Loucy (cell line): ENCODE measurements at regions not wholly inside any gene's neighbourhood (a gene's known extent, or its start where the extent isn't known, plus 50 kb on each side); places are given as distances from the start of the nearest gene placed in this dataset.

Source experiments
- H2AFZ ChIP-seq: fragments of 200-600 bp; sonication (generic); 2 replicates; pipeline ENCODE4 v1.6.0; 2016; ENCODE audit warnings: antibody characterized with exemption, mild to moderate bottlenecking, low read length, moderate library complexity
- H3F3A ChIP-seq: fragments of 200-600 bp; 2 replicates; pipeline ENCODE4 v1.6.0; 2016; ENCODE audit warnings: antibody characterized with exemption, low read depth, mild to moderate bottlenecking
- H3K27me3 ChIP-seq: fragments of 200-600 bp; sonication (generic); 2 replicates; pipeline ENCODE4 v1.6.1; 2014; ENCODE audit warnings: low read length, mild to moderate bottlenecking; ENCODE audit not compliant: insufficient read depth, poor library complexity, severe bottlenecking
- H3K36me3 ChIP-seq: fragments of 200-600 bp; sonication (generic); 2 replicates; pipeline ENCODE4 v1.6.1; 2016; ENCODE audit warnings: low read length; ENCODE audit not compliant: insufficient read depth
- H3K4me1 ChIP-seq: fragments of 200-600 bp; sonication (generic); 2 replicates; pipeline ENCODE4 v1.5.1; 2014; ENCODE audit warnings: low read length, mild to moderate bottlenecking; ENCODE audit not compliant: insufficient read depth, poor library complexity, severe bottlenecking
- H3K4me2 ChIP-seq: fragments of 200-600 bp; sonication (generic); 2 replicates; pipeline ENCODE4 v1.6.0; 2014; ENCODE audit warnings: antibody characterized with exemption, low read length, low read depth, mild to moderate bottlenecking; ENCODE audit not compliant: poor library complexity, severe bottlenecking
- H3K4me3 ChIP-seq: fragments of 200-600 bp; sonication (generic); 2 replicates; pipeline ENCODE4 v1.5.1; 2014; ENCODE audit warnings: low read length, mild to moderate bottlenecking, mixed read lengths; ENCODE audit not compliant: poor library complexity, severe bottlenecking
- H3K79me2 ChIP-seq: fragments of 200-600 bp; sonication (generic); 2 replicates; pipeline ENCODE4 v1.6.1; 2014; ENCODE audit warnings: low read length; ENCODE audit not compliant: insufficient read depth
- H3K9ac ChIP-seq: fragments of 200-600 bp; sonication (generic); 2 replicates; pipeline ENCODE4 v1.6.0; 2014; ENCODE audit warnings: mild to moderate bottlenecking, low read depth, low read length, moderate library complexity; ENCODE audit not compliant: poor library complexity, severe bottlenecking
- H3K9me2 ChIP-seq: fragments of 200-600 bp; sonication (generic); replicated peaks from 2 replicates; pipeline ENCODE4 v1.6.1; 2016; ENCODE audit warnings: low read depth, low read length, mixed read lengths
- H3K9me3 ChIP-seq: fragments of 200-600 bp; sonication (generic); 2 replicates; pipeline ENCODE4 v1.6.1; 2014; ENCODE audit warnings: mild to moderate bottlenecking, antibody characterized with exemption, low read length, low read depth; ENCODE audit not compliant: insufficient read depth
- H4K20me1 ChIP-seq: fragments of 200-600 bp; sonication (generic); 2 replicates; pipeline ENCODE4 v1.6.0; 2014; ENCODE audit warnings: antibody characterized with exemption, low read length, mild to moderate bottlenecking; ENCODE audit not compliant: insufficient read depth, poor library complexity, severe bottlenecking
- EZH2phosphoT487 ChIP-seq: fragments of 200-600 bp; IDR thresholded peaks from 2 replicates; pipeline ENCODE4 v1.6.1; 2018; ENCODE audit warnings: antibody characterized with exemption, mild to moderate bottlenecking, moderate library complexity, borderline replicate concordance
- TF ChIP-seq, protein P1 (sequence below): fragments of 200-600 bp; sonication (generic); conservative IDR thresholded peaks from 2 replicates; pipeline ENCODE4 v1.5.1; 2014; ENCODE audit warnings: mild to moderate bottlenecking, antibody characterized with exemption, low read length

GRCh38 chr6:74689601-74690000 lies 516.3 kb downstream of the COL12A1 start:
- TF ChIP-seq, protein P1, sequence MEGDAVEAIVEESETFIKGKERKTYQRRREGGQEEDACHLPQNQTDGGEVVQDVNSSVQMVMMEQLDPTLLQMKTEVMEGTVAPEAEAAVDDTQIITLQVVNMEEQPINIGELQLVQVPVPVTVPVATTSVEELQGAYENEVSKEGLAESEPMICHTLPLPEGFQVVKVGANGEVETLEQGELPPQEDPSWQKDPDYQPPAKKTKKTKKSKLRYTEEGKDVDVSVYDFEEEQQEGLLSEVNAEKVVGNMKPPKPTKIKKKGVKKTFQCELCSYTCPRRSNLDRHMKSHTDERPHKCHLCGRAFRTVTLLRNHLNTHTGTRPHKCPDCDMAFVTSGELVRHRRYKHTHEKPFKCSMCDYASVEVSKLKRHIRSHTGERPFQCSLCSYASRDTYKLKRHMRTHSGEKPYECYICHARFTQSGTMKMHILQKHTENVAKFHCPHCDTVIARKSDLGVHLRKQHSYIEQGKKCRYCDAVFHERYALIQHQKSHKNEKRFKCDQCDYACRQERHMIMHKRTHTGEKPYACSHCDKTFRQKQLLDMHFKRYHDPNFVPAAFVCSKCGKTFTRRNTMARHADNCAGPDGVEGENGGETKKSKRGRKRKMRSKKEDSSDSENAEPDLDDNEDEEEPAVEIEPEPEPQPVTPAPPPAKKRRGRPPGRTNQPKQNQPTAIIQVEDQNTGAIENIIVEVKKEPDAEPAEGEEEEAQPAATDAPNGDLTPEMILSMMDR: no peak
- TF ChIP-seq EZH2phosphoT487: no peak
- Histone ChIP-seq H2AFZ (no peak overlapping the region), H4K20me1 (no peaks in the 10 kb centered on the region), H3K4me1 (no peaks in the 10 kb centered on the region), H3K4me3 (no peak overlapping the region), H3K9me2 (no peaks in the 10 kb centered on the region), H3K27me3 (no peaks in the 10 kb centered on the region), H3K79me2 (no peaks in the 10 kb centered on the region), H3K9me3 (no peaks in the 10 kb centered on the region), H3K4me2 (no peak overlapping the region), H3K9ac (no peak overlapping the region), H3K36me3 (no peaks in the 10 kb centered on the region), H3F3A (no peaks in the 10 kb centered on the region)

DNA sequence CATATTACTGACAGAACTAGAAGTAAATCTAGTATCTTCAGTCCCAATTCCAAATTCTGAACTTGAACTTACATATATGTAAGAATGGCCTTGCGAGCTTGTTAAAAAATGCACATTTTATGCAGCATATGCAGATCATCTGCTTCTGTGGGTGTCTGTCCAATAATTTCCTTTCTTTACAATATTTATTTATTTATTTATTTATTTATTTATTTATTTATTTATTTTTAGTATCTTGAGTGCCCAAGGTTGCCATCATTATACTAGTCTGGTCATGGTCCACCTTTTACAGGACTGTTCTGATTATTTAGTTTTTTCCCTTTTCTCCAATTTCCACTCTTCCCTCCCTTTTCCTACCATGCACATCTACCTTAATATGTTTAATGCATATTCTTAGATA lies 528.4 kb downstream of the COL12A1 start:
- no peaks in the 10 kb centered on the region for H3K9me3 ChIP-seq
- H3F3A ChIP-seq: no peaks in the 10 kb centered on the region
- no peaks in the 10 kb centered on the region for H3K27me3 ChIP-seq
- no peaks in the 10 kb centered on the region for H3K79me2 ChIP-seq
- H2AFZ ChIP-seq: no peak overlapping the region
- no peaks in the 10 kb centered on the region for H3K4me1 ChIP-seq
- no peaks in the 10 kb centered on the region for H3K36me3 ChIP-seq
- H3K4me3 ChIP-seq: no peak overlapping the region
- H3K4me2 ChIP-seq: no peak overlapping the region
- H3K9me2 ChIP-seq: no peaks in the 10 kb centered on the region
- no peaks in the 10 kb centered on the region for H4K20me1 ChIP-seq
- H3K9ac ChIP-seq: no peak overlapping the region
- no peak for TF ChIP-seq EZH2phosphoT487
- TF ChIP-seq, protein P1: no peak

GRCh38 chr6:74676906-74677305 lies 528.9 kb downstream of the COL12A1 start:
- Histone ChIP-seq H3K79me2 (no peaks in the 10 kb centered on the region), H4K20me1 (no peaks in the 10 kb centered on the region), H3K27me3 (no peaks in the 10 kb centered on the region), H3F3A (no peaks in the 10 kb centered on the region), H2AFZ (no peak overlapping the region), H3K4me3 (no peak overlapping the region), H3K9me3 (no peaks in the 10 kb centered on the region), H3K4me2 (no peak overlapping the region), H3K9me2 (no peaks in the 10 kb centered on the region), H3K9ac (no peak overlapping the region), H3K36me3 (no peaks in the 10 kb centered on the region), H3K4me1 (no peaks in the 10 kb centered on the region)
- TF ChIP-seq, protein P1: no peak
- TF ChIP-seq EZH2phosphoT487: no peak
